CD8-positive, alpha-beta memory T cell (primary cell): ENCODE measurements at regions not wholly inside any gene's neighbourhood (a gene's known extent, or its start where the extent isn't known, plus 50 kb on each side); places are given as distances from the start of the nearest gene placed in this dataset.

Experiments used
- CTCF ChIA-PET: fragments of 350-600 bp; sonication (Branson Sonifier 250); formaldehyde crosslinking; loops from one replicate; lab custom pipeline; 2021; ENCODE audit warnings: antibody characterized with exemption; lab: Charles Lee
- POLR2A ChIA-PET: fragments of 350-600 bp; sonication (Branson Sonifier 250); formaldehyde crosslinking; loops from one replicate; lab custom pipeline; 2021; ENCODE audit warnings: antibody characterized with exemption; lab: Charles Lee
- DNase-seq, 5 donors: peaks; one replicate each; pipeline versions ENCODE4 v3.0.0 to v3.0.0-alpha.2; 2020 to 2022; ENCODE audit warnings: mixed read lengths in 1 of 5
- H3K27ac ChIP-seq: one replicate; pipeline ENCODE4 v1.7.0; 2013; ENCODE audit warnings: low read depth, mild to moderate bottlenecking, low read length, moderate library complexity
- H3K27me3 ChIP-seq: 2 replicates; pipeline ENCODE4 v1.7.0; 2013; ENCODE audit warnings: low read length, mild to moderate bottlenecking; ENCODE audit not compliant: insufficient read depth, poor library complexity, severe bottlenecking
- H3K36me3 ChIP-seq: 2 replicates; pipeline ENCODE4 v1.7.0; 2013; ENCODE audit warnings: mild to moderate bottlenecking, low read length, moderate library complexity; ENCODE audit not compliant: insufficient read depth
- H3K4me1 ChIP-seq: 2 replicates; pipeline ENCODE4 v1.7.0; 2013; ENCODE audit warnings: mild to moderate bottlenecking, low read length, moderate library complexity; ENCODE audit not compliant: insufficient read depth
- H3K4me3 ChIP-seq: 2 replicates; pipeline ENCODE4 v1.7.0; 2013; ENCODE audit warnings: mild to moderate bottlenecking, low read length
- H3K9me3 ChIP-seq: 2 replicates; pipeline ENCODE4 v1.7.0; 2013; ENCODE audit warnings: mild to moderate bottlenecking, low read length
- H3K27ac Mint-ChIP-seq, 8 donors: one replicate each; pipeline ENCODE4 v1.8.0; 2020 to 2021; ENCODE audit warnings: mixed read lengths in 8 of 8, mild to moderate bottlenecking in 6 of 8, inconsistent platforms in 3 of 8, moderate library complexity in 3 of 8
- H3K27me3 Mint-ChIP-seq, 2 donors: one replicate each; pipeline ENCODE4 v1.8.0; 2020 to 2021; ENCODE audit warnings: mixed read lengths in 2 of 2, mild to moderate bottlenecking in 1 of 2, moderate library complexity in 1 of 2
- H3K36me3 Mint-ChIP-seq, 3 donors: one replicate each; pipeline ENCODE4 v1.8.0; 2020 to 2021; ENCODE audit warnings: mixed read lengths in 3 of 3, inconsistent platforms in 1 of 3, mild to moderate bottlenecking in 1 of 3
- H3K4me1 Mint-ChIP-seq, 3 donors: one replicate each; pipeline ENCODE4 v1.8.0; 2020 to 2021; ENCODE audit warnings: mixed read lengths in 3 of 3, inconsistent platforms in 1 of 3, mild to moderate bottlenecking in 1 of 3
- H3K4me3 Mint-ChIP-seq, 7 donors: one replicate each; pipeline ENCODE4 v1.8.0; 2020 to 2021; ENCODE audit warnings: mixed read lengths in 7 of 7, mild to moderate bottlenecking in 6 of 7, moderate library complexity in 4 of 7, inconsistent platforms in 2 of 7
- H3K9me3 Mint-ChIP-seq, 5 donors: one replicate each; pipeline ENCODE4 v1.8.0; 2020 to 2022; ENCODE audit warnings: mixed read lengths in 5 of 5, mild to moderate bottlenecking in 3 of 5, moderate library complexity in 2 of 5, inconsistent platforms in 1 of 5

DNA sequence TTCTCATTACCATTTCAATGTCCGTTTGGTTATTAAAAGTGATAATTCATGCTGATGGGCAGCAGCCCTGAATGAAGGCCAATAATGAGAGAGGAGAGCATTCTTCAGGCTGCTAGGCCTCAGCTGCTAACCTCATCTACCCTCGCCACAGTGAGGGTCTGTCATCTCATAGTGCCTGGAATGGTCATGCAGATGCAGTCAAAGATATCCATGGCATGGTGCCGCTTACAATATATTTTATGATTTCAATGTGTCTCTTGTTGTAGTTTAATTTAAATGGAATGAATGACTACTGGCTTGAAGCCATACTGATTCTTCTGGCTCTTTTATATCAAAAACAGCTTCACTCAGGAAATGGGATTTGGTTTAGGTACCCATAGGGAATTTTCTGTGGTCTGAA, 126.9 kb downstream of the SLC16A9 start:
- ChIA-PET POLR2A (no interaction called here), CTCF (no interaction called here)
- Mint-ChIP-seq H3K9me3 (no peaks in the 10 kb centered on the region), H3K27me3 (peaks cover 2 to 10% of the 10 kb centered on the region in 2 donors), H3K27ac (no peak overlapping the region), H3K4me1 (no peaks in the 10 kb centered on the region), H3K36me3 (no peaks in the 10 kb centered on the region), H3K4me3 (no peak overlapping the region)
- Histone ChIP-seq H3K27ac (no peak overlapping the region), H3K4me3 (no peak overlapping the region), H3K4me1 (no peaks in the 10 kb centered on the region), H3K9me3 (no peaks in the 10 kb centered on the region), H3K36me3 (no peaks in the 10 kb centered on the region), H3K27me3 (no peaks in the 10 kb centered on the region)
- DNase-seq, result no peak

DNA sequence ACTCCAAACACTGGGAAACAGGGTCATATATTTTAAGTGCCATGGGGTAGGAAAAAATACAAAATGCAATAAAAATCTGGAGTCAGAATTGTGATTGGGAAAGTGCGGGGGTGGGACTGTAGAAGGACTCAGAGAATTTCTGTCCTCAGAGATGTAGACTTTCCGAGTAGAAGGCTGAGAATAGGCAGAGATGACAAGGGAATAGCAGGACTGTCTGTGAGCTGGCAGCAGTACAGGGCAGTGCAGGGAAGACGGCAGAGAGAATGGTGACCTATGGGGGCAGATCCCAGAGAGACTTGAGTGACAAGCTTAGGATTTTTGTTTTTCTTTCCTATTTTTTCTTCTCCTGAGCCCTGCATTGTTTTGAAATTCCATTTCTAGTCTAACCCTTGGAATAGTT, 127.6 kb downstream of the SLC16A9 start:
- Mint-ChIP-seq H3K36me3 (no peaks in the 10 kb centered on the region), H3K4me1 (no peaks in the 10 kb centered on the region)
- CTCF ChIA-PET, result no interaction called here

DNA sequence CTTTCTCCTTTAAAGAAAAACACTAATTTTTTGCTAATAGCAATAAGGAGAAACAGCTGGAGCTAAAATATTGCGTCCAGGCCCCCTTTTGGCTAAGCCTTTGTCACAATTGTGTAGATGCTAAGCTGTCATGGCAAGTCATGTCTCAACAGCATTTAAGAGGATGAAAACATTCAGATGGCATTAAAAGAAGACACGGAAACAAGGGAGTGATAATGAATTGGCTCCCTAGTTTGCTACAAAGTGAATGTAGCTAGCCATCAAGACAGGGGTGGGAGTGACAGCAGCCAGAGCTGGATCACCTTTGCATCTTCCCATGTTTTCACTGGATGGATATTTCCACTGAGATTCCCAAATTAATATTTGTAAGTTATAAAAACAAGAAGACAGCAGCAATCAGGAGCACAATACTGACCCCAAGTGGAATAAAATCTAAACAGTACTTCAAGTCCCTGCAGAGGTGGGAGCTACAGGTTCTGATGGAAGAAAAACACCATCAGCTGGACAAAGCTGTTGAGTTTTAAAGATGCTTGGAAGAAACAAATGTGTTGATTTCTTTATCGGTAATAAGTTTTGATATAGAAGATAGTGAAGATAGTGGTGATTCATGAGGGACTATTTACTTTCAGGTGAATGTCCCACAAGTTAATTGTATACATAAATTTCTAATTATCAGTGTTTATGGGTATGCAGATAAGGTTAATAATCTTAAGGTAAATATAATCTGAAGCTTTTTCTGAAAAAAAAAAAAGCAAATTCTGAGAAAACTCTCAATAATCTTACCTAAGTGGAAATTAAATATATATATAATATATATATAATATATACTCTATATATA, 129.4 kb downstream of the SLC16A9 start:
- no peak overlapping the region for H3K27ac ChIP-seq
- H3K4me3 ChIP-seq, result no peak overlapping the region
- peaks cover 2 to 10% of the 10 kb centered on the region in 2 donors for H3K27me3 Mint-ChIP-seq
- no peaks in the 10 kb centered on the region for H3K36me3 Mint-ChIP-seq
- POLR2A ChIA-PET, result no interaction called here
- DNase-seq, result no peak
- no peaks in the 10 kb centered on the region for H3K9me3 ChIP-seq
- no peak overlapping the region for H3K4me3 Mint-ChIP-seq
- H3K4me1 Mint-ChIP-seq, result no peaks in the 10 kb centered on the region
- CTCF ChIA-PET, result no interaction called here
- H3K9me3 Mint-ChIP-seq, result no peaks in the 10 kb centered on the region
- no peaks in the 10 kb centered on the region for H3K36me3 ChIP-seq
- no peaks in the 10 kb centered on the region for H3K4me1 ChIP-seq
- no peaks in the 10 kb centered on the region for H3K27me3 ChIP-seq
- no peak overlapping the region for H3K27ac Mint-ChIP-seq

More for the DNA sequence above, 127.6 kb downstream of the SLC16A9 start:
- POLR2A ChIA-PET, result no interaction called here
- Mint-ChIP-seq H3K27ac (no peak overlapping the region), H3K27me3 (peaks cover 2 to 10% of the 10 kb centered on the region in 2 donors), H3K9me3 (no peaks in the 10 kb centered on the region), H3K4me3 (no peak overlapping the region)
- H3K36me3 ChIP-seq, result no peaks in the 10 kb centered on the region
- no peak for DNase-seq
- H3K9me3 ChIP-seq, result no peaks in the 10 kb centered on the region
- H3K4me3 ChIP-seq, result no peak overlapping the region
- no peaks in the 10 kb centered on the region for H3K27me3 ChIP-seq
- no peaks in the 10 kb centered on the region for H3K4me1 ChIP-seq
- H3K27ac ChIP-seq, result no peak overlapping the region

- ChIA-PET CTCF (no interaction called here), POLR2A (interaction anchor here (0.5 kb wide), 1 partner anchor 370 kb away, joined by 3 read pairs; no protein-coding TSS in a partner anchor)
- Mint-ChIP-seq H3K4me1 (no peaks in the 10 kb centered on the region), H3K27me3 (peaks cover 0 to 10% of the 10 kb centered on the region in 2 donors), H3K36me3 (no peaks in the 10 kb centered on the region), H3K4me3 (no peak overlapping the region), H3K27ac (no peak overlapping the region), H3K9me3 (no peaks in the 10 kb centered on the region)
- no peak overlapping the region for H3K27ac ChIP-seq
- H3K36me3 ChIP-seq, result no peaks in the 10 kb centered on the region
- H3K4me3 ChIP-seq, result no peak overlapping the region
- H3K9me3 ChIP-seq, result no peaks in the 10 kb centered on the region
- H3K4me1 ChIP-seq, result no peaks in the 10 kb centered on the region
- no peaks in the 10 kb centered on the region for H3K27me3 ChIP-seq
- DNase-seq, result no peak
Measured at GRCh38 chr10:59578741-59579140, 130.9 kb downstream of the SLC16A9 start.

- H3K27me3 ChIP-seq, result no peaks in the 10 kb centered on the region
- no peak overlapping the region for H3K4me3 ChIP-seq
- no peak for DNase-seq
- H3K4me1 ChIP-seq, result no peaks in the 10 kb centered on the region
- H3K36me3 ChIP-seq, result no peaks in the 10 kb centered on the region
- CTCF ChIA-PET, result no interaction called here
- no peaks in the 10 kb centered on the region for H3K36me3 Mint-ChIP-seq
- no peaks in the 10 kb centered on the region for H3K9me3 Mint-ChIP-seq
- peaks cover 0 to 6% of the 10 kb centered on the region in 2 donors for H3K27me3 Mint-ChIP-seq
- POLR2A ChIA-PET, result no interaction called here
- H3K4me1 Mint-ChIP-seq, result no peaks in the 10 kb centered on the region
- H3K9me3 ChIP-seq, result no peaks in the 10 kb centered on the region
- no peak overlapping the region for H3K27ac ChIP-seq
- H3K4me3 Mint-ChIP-seq, result no peak overlapping the region
- no peak overlapping the region for H3K27ac Mint-ChIP-seq
Measured at GRCh38 chr10:59577984-59578383, 131.7 kb downstream of the SLC16A9 start.

DNA sequence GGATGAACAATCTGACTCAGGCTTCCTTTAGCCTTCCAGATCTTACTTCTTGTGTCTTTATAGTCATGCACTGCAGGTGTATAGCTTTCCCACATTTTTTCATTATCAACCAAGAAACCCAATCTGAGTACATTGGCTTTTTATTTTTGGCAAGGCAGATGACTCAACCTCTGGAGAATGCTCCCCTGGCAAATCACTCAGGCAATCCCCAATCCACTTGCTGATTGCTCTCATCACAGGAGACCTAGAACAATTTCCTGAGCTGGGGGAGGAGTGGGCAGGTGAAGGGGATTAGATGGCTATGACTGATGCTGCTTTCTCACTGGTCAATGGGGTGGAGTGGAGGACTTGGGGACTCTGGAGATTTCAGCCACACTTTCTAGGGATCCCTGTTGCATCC, 134.4 kb downstream of the SLC16A9 start:
- H3K9me3 Mint-ChIP-seq, result no peaks in the 10 kb centered on the region
- Histone ChIP-seq H3K9me3 (no peaks in the 10 kb centered on the region), H3K4me1 (no peaks in the 10 kb centered on the region), H3K4me3 (no peak overlapping the region), H3K27me3 (no peaks in the 10 kb centered on the region), H3K36me3 (no peaks in the 10 kb centered on the region), H3K27ac (no peak overlapping the region)
- no peak for DNase-seq
- POLR2A ChIA-PET, result no interaction called here
- CTCF ChIA-PET, result no interaction called here
- H3K27ac Mint-ChIP-seq, result no peak overlapping the region
- peaks cover 0 to 12% of the 10 kb centered on the region in 2 donors for H3K27me3 Mint-ChIP-seq
- no peaks in the 10 kb centered on the region for H3K4me1 Mint-ChIP-seq
- H3K36me3 Mint-ChIP-seq, result no peaks in the 10 kb centered on the region
- H3K4me3 Mint-ChIP-seq, result no peak overlapping the region

DNA sequence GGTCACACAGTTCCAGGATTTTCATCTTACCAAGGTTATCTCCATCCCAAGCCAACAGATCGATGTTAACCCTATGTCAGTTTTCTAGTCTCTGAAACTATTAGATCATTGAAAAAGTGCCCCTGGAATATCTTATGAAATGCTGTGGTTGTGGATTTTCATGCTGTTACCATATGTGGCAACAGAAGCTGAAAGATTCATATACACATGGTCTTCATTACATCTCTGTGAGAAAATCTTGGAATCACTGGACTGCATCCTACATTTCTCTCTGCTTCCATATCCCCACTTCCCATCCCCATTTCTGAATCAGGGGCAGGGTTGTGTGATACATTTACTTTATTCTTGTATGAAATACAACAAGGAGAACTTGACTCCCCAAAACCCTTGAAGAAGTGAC, 146.1 kb downstream of the SLC16A9 start:
- H3K4me3 Mint-ChIP-seq, result no peak overlapping the region
- no peak for DNase-seq
- no peaks in the 10 kb centered on the region for H3K27me3 ChIP-seq
- no peaks in the 10 kb centered on the region for H3K36me3 ChIP-seq
- H3K27ac Mint-ChIP-seq, result no peak overlapping the region
- no peaks in the 10 kb centered on the region for H3K27me3 Mint-ChIP-seq
- no peaks in the 10 kb centered on the region for H3K4me1 ChIP-seq
- ChIA-PET CTCF (no interaction called here), POLR2A (no interaction called here)
- H3K9me3 Mint-ChIP-seq, result peaks cover 0 to 8% (median 2%) of the 10 kb centered on the region in 5 donors
- no peak overlapping the region for H3K27ac ChIP-seq
- no peaks in the 10 kb centered on the region for H3K4me1 Mint-ChIP-seq
- no peak overlapping the region for H3K4me3 ChIP-seq
- no peaks in the 10 kb centered on the region for H3K36me3 Mint-ChIP-seq
- H3K9me3 ChIP-seq, result no peaks in the 10 kb centered on the region

GRCh38 chr10:59562126-59562525, 147.5 kb downstream of the SLC16A9 start:
- H3K4me3 ChIP-seq, result no peak overlapping the region
- no peaks in the 10 kb centered on the region for H3K4me1 Mint-ChIP-seq
- H3K4me1 ChIP-seq, result no peaks in the 10 kb centered on the region
- ChIA-PET POLR2A (no interaction called here), CTCF (interaction anchor here (1.2 kb wide), 1 partner anchor 22 kb away, joined by 3 read pairs; no protein-coding TSS in a partner anchor)
- no peak for DNase-seq
- H3K27ac ChIP-seq, result no peak overlapping the region
- no peaks in the 10 kb centered on the region for H3K36me3 ChIP-seq
- H3K27me3 ChIP-seq, result no peaks in the 10 kb centered on the region
- no peaks in the 10 kb centered on the region for H3K36me3 Mint-ChIP-seq
- no peak overlapping the region for H3K4me3 Mint-ChIP-seq
- H3K9me3 ChIP-seq, result no peaks in the 10 kb centered on the region
- no peak overlapping the region for H3K27ac Mint-ChIP-seq
- peaks cover 0 to 4% (median 0%) of the 10 kb centered on the region in 5 donors for H3K9me3 Mint-ChIP-seq
- H3K27me3 Mint-ChIP-seq, result no peaks in the 10 kb centered on the region
